ENCODE measurements at regions not wholly inside any gene's neighbourhood (a gene's known extent, or its start where the extent isn't known, plus 50 kb on each side); places are given as distances from the start of the nearest gene placed in this dataset.

DNA sequence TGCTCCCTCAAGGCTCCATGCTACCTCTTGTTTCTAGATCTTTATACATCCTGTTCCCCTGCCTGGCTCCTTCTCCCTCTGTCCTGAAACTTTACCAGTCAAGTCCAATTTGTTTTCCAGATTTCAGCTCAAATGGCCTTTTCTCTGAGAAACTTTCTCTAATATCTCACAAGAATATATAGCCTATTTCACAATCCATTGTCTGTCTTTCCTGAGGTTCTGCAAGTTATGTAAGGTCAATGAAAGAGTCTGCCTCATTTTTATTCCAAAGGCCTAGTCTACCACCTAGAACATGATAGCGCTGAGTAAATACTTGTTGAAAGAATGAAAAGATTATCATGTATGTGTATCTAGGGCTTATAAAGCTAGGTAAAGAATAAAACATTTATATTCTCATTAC is 348.8 kb downstream of the SPRY2 start:
- TF ChIP-seq, protein P1, sequence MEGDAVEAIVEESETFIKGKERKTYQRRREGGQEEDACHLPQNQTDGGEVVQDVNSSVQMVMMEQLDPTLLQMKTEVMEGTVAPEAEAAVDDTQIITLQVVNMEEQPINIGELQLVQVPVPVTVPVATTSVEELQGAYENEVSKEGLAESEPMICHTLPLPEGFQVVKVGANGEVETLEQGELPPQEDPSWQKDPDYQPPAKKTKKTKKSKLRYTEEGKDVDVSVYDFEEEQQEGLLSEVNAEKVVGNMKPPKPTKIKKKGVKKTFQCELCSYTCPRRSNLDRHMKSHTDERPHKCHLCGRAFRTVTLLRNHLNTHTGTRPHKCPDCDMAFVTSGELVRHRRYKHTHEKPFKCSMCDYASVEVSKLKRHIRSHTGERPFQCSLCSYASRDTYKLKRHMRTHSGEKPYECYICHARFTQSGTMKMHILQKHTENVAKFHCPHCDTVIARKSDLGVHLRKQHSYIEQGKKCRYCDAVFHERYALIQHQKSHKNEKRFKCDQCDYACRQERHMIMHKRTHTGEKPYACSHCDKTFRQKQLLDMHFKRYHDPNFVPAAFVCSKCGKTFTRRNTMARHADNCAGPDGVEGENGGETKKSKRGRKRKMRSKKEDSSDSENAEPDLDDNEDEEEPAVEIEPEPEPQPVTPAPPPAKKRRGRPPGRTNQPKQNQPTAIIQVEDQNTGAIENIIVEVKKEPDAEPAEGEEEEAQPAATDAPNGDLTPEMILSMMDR (IDR thresholded peaks at IDR 0.05), result no peak
- no peak for TF ChIP-seq POLR2A (IDR thresholded peaks at IDR 0.05)
